ENCODE measurements at regions not wholly inside any gene's neighbourhood (a gene's known extent, or its start where the extent isn't known, plus 50 kb on each side); places are given as distances from the start of the nearest gene placed in this dataset.

- POLR2A ChIA-PET = no interaction called here
- no TSS peak for BruUV-seq (replicated peaks)
Measured at GRCh38 chr4:182101618-182102017, 141.6 kb upstream of the TENM3 start.

More at GRCh38 chr4:182101618-182102017, 141.6 kb upstream of the TENM3 start:
- no peaks in the 10 kb centered on the region for H4K20me1 ChIP-seq (ENCODE audit: insufficient read depth)
- ATAC-seq (no peak), DNase-seq (ENCODE audit: low read depth, low spot score) (no peak)
- CTCF ChIA-PET = interaction anchor here (1.1 kb wide), 1 partner anchor 13 kb away, joined by 3 read pairs; no protein-coding TSS in a partner anchor
- H3K27ac ChIP-seq (ENCODE audit: low read depth, low read length) = no peak overlapping the region
- H3K9me3 ChIP-seq (ENCODE audit: control insufficient read depth in 1 of 2, insufficient read depth in 1 of 2, low read depth in 1 of 2, low read length in 2 of 2) = no peaks in the 10 kb centered on the region
- H3K9ac ChIP-seq (ENCODE audit: low read length) = no peak overlapping the region
- H2AFZ ChIP-seq (ENCODE audit: low read depth, low read length, poor library complexity, severe bottlenecking) = no peak overlapping the region
- H3K4me3 ChIP-seq (replicated peaks in 1 of 2; ENCODE audit: low read depth in 1 of 2, low read length in 2 of 2) = no peak overlapping the region
- intact Hi-C loops (cut with micrococcal nuclease) = no loop called here
- TF ChIP-seq, protein P1, sequence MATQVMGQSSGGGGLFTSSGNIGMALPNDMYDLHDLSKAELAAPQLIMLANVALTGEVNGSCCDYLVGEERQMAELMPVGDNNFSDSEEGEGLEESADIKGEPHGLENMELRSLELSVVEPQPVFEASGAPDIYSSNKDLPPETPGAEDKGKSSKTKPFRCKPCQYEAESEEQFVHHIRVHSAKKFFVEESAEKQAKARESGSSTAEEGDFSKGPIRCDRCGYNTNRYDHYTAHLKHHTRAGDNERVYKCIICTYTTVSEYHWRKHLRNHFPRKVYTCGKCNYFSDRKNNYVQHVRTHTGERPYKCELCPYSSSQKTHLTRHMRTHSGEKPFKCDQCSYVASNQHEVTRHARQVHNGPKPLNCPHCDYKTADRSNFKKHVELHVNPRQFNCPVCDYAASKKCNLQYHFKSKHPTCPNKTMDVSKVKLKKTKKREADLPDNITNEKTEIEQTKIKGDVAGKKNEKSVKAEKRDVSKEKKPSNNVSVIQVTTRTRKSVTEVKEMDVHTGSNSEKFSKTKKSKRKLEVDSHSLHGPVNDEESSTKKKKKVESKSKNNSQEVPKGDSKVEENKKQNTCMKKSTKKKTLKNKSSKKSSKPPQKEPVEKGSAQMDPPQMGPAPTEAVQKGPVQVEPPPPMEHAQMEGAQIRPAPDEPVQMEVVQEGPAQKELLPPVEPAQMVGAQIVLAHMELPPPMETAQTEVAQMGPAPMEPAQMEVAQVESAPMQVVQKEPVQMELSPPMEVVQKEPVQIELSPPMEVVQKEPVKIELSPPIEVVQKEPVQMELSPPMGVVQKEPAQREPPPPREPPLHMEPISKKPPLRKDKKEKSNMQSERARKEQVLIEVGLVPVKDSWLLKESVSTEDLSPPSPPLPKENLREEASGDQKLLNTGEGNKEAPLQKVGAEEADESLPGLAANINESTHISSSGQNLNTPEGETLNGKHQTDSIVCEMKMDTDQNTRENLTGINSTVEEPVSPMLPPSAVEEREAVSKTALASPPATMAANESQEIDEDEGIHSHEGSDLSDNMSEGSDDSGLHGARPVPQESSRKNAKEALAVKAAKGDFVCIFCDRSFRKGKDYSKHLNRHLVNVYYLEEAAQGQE (IDR thresholded peaks at IDR 0.05; ENCODE audit: low read depth) = no peak
- no peak for TF ChIP-seq EZH2phosphoT487 (IDR thresholded peaks at IDR 0.05; ENCODE audit: borderline replicate concordance)
- no peak for TF ChIP-seq ZNF274 (IDR thresholded peaks at IDR 0.05; ENCODE audit: low read depth, low read length)
- no peak for TF ChIP-seq SRF (IDR thresholded peaks at IDR 0.05; ENCODE audit: low read depth)
- no peak for TF ChIP-seq MAX (IDR thresholded peaks at IDR 0.05)
- peaks cover 14% of the 10 kb centered on the region; the same call in 1 of the 2 replicates for H3K27me3 ChIP-seq (ENCODE audit: insufficient read depth, low read length)
- H3K4me2 ChIP-seq (ENCODE audit: low read length) = no peak overlapping the region
- H3K9me2 ChIP-seq (ENCODE audit: insufficient read depth) = no peaks in the 10 kb centered on the region
- H3K36me3 ChIP-seq (ENCODE audit: control insufficient read depth in 1 of 2, insufficient read depth in 2 of 2, low read length in 2 of 2) = no peaks in the 10 kb centered on the region
- H3K4me1 ChIP-seq (ENCODE audit: control insufficient read depth in 1 of 2, insufficient read depth in 2 of 2, low read length in 2 of 2) = no peaks in the 10 kb centered on the region
- H3K79me2 ChIP-seq (ENCODE audit: insufficient read depth, low read length) = no peaks in the 10 kb centered on the region
- RAD21 ChIA-PET (ENCODE audit: low non-redundant PET in 1 of 2, low total read pairs in 2 of 2, uncharacterized antibody in 2 of 2, unreplicated experiment in 2 of 2) = interaction anchor here in 1 of 2 experiments (0.6 kb wide), 1 partner anchor 64 kb away, joined by 3 read pairs; no protein-coding TSS in a partner anchor

Data from HCT116 (cell line).